ENCODE measurements at regions not wholly inside any gene's neighbourhood (a gene's known extent, or its start where the extent isn't known, plus 50 kb on each side); places are given as distances from the start of the nearest gene placed in this dataset.

DNA sequence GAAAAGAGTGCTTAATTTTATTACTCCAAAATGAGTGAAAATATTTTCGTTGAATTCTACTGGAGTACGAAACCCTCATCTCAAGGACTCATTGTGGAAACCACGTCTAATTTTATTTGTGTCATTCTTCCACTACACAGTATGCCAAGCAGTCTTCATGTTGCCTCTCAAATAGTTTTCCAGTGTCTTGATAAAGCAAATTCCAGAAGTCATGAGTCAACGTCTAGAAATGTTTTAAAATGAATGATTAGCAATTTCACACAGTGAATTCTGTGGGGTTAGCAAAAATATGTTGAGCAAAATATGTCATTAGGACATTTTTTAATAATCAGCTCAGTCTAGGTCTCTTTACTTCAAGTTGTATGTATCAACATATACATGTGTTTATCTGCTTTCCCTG is 865.5 kb downstream of the DSC3 start (continued):
- TF ChIP-seq GABPA (IDR thresholded peaks at IDR 0.05; ENCODE audit: borderline replicate concordance, insufficient read depth, low read length) (no peak), POLR2AphosphoS5 (IDR thresholded peaks at IDR 0.05; ENCODE audit: low read depth, low read length) (no peak), RNF2 (IDR thresholded peaks at IDR 0.05; ENCODE audit: borderline replicate concordance, low read depth, low read length, missing control alignments, poor library complexity, severe bottlenecking) (no peak), JUND (IDR thresholded peaks at IDR 0.05; ENCODE audit: low read length) (no peak)
